ENCODE measurements at regions not wholly inside any gene's neighbourhood (a gene's known extent, or its start where the extent isn't known, plus 50 kb on each side); places are given as distances from the start of the nearest gene placed in this dataset.

DNA sequence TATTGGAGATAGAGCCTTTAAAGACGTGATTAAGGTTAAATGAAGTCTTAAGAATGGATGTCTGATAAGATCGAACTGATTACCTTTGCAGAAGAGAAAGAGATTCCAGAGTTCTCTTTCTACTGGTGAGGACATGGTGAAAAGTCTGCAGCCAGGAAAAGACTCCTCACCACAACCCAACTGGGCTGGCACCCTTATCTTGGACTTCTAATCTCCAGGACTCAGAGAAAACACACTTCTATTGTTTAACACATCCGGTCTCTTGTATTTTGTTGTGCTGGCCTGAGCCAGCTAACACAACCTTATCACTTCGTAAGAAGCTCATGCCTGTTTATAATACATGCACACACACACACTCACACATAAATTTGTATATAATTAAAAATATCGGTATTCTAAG lies 489.1 kb downstream of the PRDM9 start:
- WGBS, 2 experiments (ENCODE audit: extremely low coverage in 2 of 2, insufficient read length in 1 of 2) = no CpG with 5 or more reads among the region's 5 CpGs
- POLR2A ChIA-PET (ENCODE audit: unreplicated experiment) = no interaction called here
- Histone ChIP-seq H4K91ac (ENCODE audit: insufficient read depth, low read depth, low read length) (no peak overlapping the region), H3K4me2 (ENCODE audit: low read depth, low read length) (no peak overlapping the region), H3K4me1 (ENCODE audit: control insufficient read depth, insufficient read depth, low read length) (no peaks in the 10 kb centered on the region), H4K20me1 (ENCODE audit: insufficient read depth, low read length) (no peaks in the 10 kb centered on the region), H3K36me3 (ENCODE audit: control insufficient read depth, insufficient read depth, low read length) (no peaks in the 10 kb centered on the region), H4K5ac (ENCODE audit: low read depth, low read length) (no peak overlapping the region), H2BK5ac (ENCODE audit: low read depth, low read length, poor library complexity, severe bottlenecking) (no peak overlapping the region), H2BK15ac (ENCODE audit: low read depth, low read length) (no peak overlapping the region), H3K27ac (ENCODE audit: insufficient read depth, low read length) (no peak overlapping the region), H2BK120ac (ENCODE audit: low read depth, low read length) (no peak overlapping the region), H3K4me3 (ENCODE audit: insufficient read depth, low read depth, low read length) (no peak overlapping the region), H3K9ac (ENCODE audit: low read depth, low read length) (no peak overlapping the region), H2BK20ac (ENCODE audit: low read depth, low read length) (no peak overlapping the region), H3K18ac (ENCODE audit: low read depth, low read length) (no peak overlapping the region), H4K8ac (ENCODE audit: low read depth in 2 of 2, low read length in 2 of 2) (no peak overlapping the region), H3K23ac (ENCODE audit: low read depth, low read length) (no peak overlapping the region), H3K14ac (replicated peaks; ENCODE audit: low read depth, low read length) (no peak overlapping the region), H2AFZ (replicated peaks; ENCODE audit: low read length, poor library complexity) (no peak overlapping the region), H3K9me1 (ENCODE audit: insufficient read depth, low read length) (no peaks in the 10 kb centered on the region), H3K9me3 (ENCODE audit: control insufficient read depth, insufficient read depth, low read length) (peaks cover 5% of the 10 kb centered on the region), H3K56ac (ENCODE audit: extremely low read depth, insufficient read depth, low read length) (no peak overlapping the region), H2AK5ac (ENCODE audit: low read depth, low read length) (no peak overlapping the region), H3K4ac (ENCODE audit: low read depth, low read length) (no peak overlapping the region), H3K27me3 (ENCODE audit: control insufficient read depth, insufficient read depth, low read length) (no peaks in the 10 kb centered on the region), H2AK9ac (replicated peaks; ENCODE audit: low read depth, low read length, poor library complexity) (no peak overlapping the region), H3K79me1 (ENCODE audit: low read depth in 1 of 2, low read length in 2 of 2) (no peaks in the 10 kb centered on the region)
- BruUV-seq (replicated peaks) = no TSS peak
- dilution Hi-C loops (cut with HindIII; ENCODE audit: low sequenced_read_pairs, unreplicated experiment) (no loop called here), in situ Hi-C loops (cut with MboI; ENCODE audit: low sequenced_read_pairs) (no loop called here), intact Hi-C loops (cut with micrococcal nuclease) (no loop called here)
- TF ChIP-seq RCOR1 (IDR thresholded peaks at IDR 0.05; ENCODE audit: insufficient replicate concordance, low read length) = no peak
- TF ChIP-seq BHLHE40 (IDR thresholded peaks at IDR 0.05; ENCODE audit: low read depth, low read length) = no peak
- no peak for TF ChIP-seq RAD21 (IDR thresholded peaks at IDR 0.05; ENCODE audit: low read length)
- no peak for TF ChIP-seq SMC3 (IDR thresholded peaks at IDR 0.05; ENCODE audit: low read depth, low read length)
- no peak for TF ChIP-seq CEBPB (IDR thresholded peaks at IDR 0.05; ENCODE audit: low read depth, low read length)
- TF ChIP-seq MAFK (IDR thresholded peaks at IDR 0.05; ENCODE audit: low read depth, low read length) = no peak
- no peak for TF ChIP-seq CTCF (conservative IDR thresholded peaks at IDR 0.05; ENCODE audit: low read depth, low read length)
- CTCF ChIA-PET = no interaction called here
- ATAC-seq (ENCODE audit: low read depth) (no peak), DNase-seq (no peak)

Measured in IMR-90 (cell line).